GM21381 (cell line): ENCODE measurements at regions not wholly inside any gene's neighbourhood (a gene's known extent, or its start where the extent isn't known, plus 50 kb on each side); places are given as distances from the start of the nearest gene placed in this dataset.

ENCODE experiments used
- ATAC-seq: cut with Tn5 transposase; IDR thresholded peaks from one replicate; pipeline ENCODE4 v1.9.1; 2021; ENCODE audit warnings: mild to moderate bottlenecking, moderate library complexity; ENCODE audit not compliant: unreplicated experiment

DNA sequence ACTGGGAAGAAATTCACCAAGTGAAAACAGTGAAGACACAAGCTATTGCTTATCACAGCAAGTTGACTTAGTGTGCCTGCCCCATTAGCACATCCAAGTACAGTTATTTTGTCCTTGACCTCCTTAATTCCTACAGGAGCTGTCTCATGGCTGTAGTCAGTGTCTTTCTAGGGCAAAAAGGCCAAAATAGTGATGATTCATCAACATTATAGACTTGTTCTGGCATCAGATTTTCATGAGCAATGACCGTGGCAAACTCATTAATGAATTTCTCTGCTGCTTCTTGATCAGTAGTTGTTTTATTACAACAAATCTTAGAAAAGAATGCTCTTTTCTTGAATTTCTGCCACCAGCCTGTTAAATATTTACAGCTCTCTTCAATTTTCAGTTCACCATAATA lies 1169.3 kb upstream of the DDX18 start:
- ATAC-seq, result no peak

DNA sequence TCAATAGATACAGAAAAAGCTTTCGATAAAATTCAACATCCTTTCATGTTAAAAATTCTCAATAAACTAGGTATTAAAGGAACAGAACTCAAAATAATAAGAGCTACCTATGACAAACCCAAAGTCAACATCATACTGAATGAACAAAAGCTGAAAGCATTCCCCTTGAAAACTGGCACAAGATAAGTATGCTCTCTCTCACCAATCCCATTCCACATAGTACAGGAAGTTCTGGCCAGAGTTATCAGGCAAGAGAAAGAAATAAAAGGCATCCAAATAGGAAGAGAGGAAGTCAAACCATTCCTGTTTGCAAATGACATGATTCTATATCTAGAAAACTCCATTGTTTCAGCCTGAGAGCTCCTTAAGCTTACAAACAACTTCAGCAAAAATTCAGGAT lies 1145.8 kb upstream of the DDX18 start:
- no peak for ATAC-seq

DNA sequence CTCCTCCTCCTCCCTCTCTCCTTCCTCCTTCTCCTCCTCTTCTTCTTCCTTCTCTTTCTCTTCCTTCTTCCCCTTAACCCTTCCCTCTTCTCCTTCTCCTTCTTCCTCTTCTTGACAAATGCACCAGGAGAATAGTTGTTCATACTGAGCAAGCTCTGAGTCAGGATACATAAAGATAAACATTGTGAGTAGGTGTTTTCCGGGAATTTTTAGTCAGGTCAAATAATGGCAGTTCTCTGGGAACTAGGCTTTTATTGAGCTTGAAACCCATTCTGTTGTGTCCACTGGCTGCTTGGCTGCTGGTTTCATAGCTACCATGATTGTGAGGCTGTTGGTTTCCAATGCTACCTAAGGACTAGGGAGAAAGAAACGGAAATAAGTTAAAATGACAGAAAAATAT lies 1144.7 kb upstream of the DDX18 start:
- no peak for ATAC-seq

DNA sequence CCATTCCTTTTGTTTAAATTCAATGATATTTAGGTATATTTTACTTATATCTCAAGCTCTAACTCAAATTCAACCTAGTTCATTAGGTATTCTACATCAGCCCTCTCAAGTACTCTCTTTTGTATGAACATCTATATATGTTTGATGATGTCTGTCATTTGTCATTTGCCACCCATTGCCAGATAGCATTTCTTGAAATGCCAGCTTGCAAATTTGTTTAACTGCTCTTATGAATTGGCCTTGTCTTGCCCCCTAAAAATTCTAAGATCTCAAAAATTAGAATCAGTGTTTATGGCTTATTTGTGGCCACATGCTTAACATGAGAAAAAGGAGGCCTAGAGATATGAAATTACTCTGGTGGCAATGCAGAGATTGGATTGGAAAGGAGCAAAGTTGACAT lies 1140.3 kb upstream of the DDX18 start:
- ATAC-seq, result no peak

DNA sequence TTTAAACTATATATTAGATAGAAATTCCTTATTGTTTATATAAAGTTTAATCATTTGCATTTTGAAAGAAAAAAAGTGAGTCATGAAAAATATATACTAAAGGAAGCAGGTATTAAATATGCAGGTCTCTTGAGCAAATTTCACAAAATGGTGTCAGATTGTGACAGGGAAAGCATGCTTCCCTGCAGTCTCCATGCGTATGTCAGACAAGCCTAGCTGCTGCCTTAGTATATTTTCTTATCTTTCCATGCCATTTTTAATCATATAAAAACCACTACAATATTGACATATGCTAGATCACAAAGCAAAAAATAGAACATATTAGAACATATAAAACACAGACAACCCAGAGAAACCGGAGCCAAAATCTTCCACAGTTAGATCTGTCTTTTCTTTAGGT lies 1137.7 kb upstream of the DDX18 start:
- ATAC-seq, result no peak

DNA sequence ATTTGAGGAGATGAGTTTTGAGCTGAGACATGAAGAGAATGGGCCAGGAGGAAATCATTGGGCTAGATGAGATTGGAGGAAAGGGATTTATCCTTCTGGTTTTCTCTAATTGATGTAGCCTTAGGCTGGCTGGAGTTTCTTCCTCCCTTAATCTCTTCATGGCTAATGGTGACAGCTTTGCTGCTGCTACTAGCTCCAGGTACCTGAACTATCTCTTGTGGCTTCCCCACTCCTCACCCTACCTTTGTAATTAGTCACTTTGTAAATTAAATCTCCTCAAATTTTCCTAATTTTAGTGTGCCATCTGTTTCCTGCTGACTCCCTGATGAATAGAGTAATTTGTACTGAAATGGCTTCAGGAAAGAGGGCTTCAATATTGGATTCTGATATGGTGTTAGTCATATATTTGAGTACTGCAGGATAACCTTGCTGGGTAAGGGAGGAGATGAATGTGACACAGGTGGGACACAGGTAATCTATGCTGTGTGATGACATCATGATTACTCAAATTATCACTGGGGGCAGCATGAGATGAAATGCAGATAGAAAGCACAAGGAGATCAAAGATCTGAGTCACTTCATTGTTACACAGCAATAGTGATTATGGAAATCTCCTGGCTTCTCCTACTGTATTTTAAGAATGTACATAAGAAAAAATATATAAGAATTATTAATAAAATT lies 1134.1 kb upstream of the DDX18 start:
- no peak for ATAC-seq

DNA sequence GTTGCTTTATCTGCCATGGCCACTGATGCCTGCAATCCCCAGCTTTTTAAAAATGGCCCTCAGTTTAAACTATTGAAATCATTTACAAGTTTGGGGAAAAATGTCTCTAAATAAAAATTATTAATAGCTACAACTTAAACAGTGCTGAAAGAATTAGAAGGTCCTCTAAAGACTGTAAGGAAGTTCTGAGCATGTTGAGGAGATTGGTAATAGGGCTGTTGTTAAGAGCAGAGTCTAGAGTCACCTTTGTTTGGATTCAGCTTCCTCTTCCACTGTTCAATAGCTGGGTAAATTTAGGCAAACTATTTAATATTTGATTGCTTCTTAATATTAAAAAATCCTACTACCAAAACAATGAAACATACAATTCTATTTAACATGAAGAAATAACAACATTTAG lies 1127.1 kb upstream of the DDX18 start:
- no peak for ATAC-seq

DNA sequence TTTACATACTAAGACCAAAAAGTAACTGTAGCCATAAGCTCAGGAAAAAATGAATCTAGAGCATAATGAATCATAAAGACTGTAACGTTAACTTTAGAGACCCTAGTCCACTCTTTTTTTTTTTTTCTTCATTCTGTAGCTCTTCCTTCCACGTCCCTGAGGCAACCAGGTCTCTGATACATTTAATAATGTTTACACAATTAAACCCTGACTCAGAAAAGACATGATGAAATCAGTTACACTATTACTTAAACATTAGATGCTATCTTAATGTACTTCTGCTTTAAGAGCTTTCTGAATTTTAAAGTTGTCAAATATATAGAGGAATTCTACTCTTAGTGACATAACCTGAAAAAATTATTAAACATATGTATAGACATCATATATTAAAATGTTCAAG lies 1121.5 kb upstream of the DDX18 start:
- no peak for ATAC-seq

DNA sequence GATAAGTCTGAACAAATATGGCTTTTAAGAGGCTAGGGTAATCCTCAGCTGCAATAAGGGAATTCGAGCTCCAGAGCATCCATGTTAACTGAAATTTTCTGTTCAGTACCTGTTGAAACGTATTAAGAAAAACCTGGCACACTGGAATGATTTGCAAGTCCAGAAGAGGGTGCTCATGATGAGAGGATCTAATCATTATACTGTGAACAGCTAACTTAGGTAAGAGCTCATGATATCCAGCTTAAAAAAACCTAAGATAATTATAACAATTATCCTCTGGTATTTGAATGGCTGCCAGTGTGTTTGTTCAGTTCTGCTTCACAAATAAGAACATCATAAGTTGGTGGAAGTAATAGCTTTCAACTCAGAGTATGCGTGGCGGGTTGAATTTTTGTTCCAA lies 1118.3 kb upstream of the DDX18 start:
- ATAC-seq, result no peak

DNA sequence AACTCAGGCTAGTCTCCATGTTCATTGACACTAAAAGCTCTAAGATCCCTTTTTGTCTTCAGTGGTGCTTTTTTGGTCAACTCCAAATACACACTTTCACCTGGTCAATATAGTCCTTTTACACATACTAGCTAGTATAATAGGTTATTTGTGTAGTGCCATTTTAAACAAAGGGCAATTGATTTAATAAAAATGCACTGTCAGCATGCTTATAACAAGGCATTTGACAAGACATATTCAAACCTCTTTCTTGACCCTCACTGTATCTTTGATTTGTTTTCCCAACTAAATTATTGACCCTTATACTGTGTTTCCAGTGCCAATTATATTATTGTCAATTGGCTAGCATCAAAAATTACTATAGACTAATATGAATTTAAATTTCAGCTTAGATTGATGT lies 1117.6 kb upstream of the DDX18 start:
- ATAC-seq, result no peak

DNA sequence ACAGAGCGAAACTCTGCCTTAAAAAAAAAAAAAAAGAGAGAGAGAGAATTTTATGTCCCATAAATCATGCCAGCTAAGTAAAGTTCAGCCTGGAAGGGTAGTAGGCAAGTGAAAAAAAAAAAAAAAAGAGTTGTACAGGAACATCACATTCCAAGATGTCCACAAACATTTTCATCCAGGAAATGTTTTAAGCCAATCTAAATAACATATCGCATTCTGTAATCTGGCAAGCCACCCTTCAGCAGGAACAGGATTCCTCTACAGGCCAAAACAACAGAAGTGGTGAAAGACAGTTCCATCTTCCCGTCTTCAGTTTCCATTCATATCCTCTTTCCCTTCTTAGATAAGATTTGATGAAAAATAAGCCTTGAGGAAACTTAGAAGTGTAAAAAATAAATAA lies 1108.1 kb upstream of the DDX18 start:
- ATAC-seq, result no peak

DNA sequence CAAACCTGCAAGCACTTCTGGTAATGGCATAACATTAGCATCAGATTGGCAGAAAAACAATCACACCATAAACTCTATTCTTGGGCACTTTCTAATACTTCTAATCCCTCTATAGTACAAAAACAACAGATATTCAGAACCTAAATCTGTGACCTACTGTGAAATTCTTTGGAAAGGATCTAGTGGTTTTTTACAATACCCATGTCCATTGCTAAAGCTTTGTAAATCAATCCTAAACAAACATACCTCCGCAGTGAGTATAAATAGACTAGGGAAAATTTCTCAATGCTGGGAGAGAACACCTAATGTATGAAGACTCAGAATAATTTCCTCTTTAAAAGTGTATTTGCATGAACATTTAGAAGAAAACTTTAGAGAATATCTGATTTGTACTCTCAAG lies 1098.5 kb upstream of the DDX18 start:
- no peak for ATAC-seq

DNA sequence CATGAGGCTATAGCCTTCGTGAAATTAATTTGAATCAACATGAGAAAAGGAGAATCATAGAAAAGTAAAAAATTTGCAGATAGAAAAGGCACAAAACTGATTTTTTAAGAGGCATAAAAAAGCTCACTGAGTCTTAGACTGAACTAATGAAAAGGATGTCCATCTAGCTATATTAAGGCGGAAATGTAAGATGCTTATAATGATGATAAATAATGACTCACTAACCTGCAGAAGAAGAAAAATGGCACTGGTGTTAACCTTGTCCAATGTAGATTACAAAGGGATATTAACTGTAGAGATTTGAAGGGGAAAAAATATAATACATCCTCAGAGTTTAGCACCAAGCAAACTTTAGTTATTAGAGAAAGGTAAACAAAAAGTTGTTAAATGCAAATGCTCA lies 1098.0 kb upstream of the DDX18 start:
- no peak for ATAC-seq

DNA sequence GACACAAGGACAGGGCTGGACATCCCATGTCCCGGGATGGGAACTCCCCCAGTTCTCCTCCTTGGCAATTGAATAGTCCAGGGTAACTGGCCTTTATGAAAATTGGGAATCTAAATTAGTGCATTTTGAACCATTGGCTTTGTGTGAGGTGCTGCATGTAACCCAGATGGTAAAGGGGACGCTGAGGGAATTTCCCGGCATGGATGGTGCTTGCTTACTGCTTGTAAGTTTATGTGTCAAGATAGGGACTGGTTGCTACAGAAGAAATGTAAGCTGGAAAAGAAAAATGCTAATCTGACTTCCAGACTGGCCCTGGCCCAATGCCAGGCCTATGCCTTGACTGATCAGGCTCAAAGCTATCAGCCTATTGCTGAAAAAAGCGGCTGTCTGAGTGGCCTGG lies 1096.7 kb upstream of the DDX18 start:
- no peak for ATAC-seq

DNA sequence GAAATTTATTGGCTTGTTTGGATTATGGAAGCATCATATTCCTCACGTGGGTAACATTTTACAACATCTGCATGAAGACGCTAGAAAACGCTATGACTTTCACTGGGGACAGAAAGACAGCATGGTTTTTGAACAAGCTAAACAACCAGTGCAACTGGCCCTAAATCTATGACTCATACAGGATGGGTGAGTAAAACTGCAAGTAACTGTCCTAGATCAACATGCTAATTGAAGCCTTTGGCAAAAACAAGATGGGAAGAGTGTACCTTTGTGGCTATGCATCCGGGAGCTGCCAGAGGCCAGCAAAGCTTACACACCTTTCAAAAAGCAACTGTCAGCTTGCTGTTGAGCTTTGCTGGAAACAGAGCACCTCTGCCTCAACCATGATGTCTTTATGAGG lies 1096.0 kb upstream of the DDX18 start:
- no peak for ATAC-seq

DNA sequence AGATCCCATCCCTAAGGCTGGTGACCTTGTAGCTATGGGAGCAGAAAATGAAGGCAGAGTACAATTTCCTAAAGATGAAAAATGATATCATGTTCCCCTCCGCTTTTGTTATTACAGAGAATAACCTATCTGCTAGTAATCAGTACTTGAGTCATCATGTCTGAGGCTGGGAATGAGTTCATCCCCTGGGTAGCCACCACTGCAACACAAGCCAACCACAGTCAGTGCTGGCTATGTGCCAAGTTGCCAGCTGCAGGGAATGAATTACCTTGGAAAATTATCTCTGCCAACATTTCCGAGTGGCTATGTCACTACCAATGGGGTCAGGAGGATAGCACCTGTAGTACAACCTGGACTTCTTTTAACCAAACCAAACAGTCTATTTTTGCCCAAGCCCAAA lies 1094.7 kb upstream of the DDX18 start:
- no peak for ATAC-seq

DNA sequence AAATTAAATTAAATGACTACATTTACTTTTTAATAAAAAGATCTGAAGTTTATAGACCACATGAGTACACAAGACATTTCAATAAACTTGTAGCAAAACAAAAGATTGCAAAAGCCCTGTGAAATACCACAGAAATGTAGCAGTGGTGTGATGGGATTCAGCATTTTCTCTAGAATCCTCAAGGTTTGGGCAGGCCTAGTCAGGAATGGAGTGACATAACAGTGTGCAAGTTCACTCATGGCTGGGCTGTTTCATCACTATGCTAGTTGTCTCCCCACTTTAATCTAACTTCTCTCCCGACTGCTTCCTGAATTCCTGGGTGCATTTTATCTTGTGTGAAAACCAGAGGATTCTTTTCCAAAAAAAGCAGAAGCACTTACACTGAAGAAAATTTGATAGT lies 1089.9 kb upstream of the DDX18 start:
- no peak for ATAC-seq

DNA sequence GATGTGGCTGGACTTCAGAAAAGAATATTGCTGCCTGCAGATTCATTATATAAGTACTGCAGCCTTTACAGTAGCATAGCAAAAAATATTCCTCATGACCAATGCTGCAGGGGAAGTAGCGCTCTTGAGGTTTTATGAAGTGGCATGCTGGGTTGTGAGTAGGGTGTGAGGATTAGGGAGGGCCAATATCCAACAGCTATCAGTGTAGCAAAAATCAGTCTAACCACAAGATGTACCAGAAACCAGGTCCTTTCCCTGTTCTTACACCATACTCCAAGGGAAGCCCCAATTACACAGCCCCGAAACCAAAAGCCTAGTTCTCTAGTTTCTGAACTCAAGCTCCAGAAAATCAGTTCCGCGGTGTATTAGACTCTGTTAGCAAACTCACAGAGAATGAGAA lies 1082.2 kb upstream of the DDX18 start:
- no peak for ATAC-seq

DNA sequence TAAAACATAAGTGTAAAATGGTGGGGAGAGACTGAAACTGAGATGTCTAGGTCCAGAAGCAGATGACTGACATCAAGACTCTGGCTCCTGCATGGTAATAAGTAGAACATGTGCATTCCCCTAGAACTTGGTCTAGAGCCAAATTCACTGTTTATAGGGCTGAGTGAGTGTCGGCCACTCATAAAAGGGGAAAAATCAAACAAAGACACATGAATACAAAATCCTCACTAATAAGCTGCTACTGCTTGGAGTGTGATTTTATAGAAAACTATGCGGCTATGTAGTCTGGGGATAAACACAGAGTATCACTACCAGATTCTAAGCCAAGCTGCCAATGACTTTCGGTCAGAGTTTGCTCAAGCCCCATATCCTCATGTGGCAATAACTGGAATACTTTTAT lies 1080.8 kb upstream of the DDX18 start:
- no peak for ATAC-seq

DNA sequence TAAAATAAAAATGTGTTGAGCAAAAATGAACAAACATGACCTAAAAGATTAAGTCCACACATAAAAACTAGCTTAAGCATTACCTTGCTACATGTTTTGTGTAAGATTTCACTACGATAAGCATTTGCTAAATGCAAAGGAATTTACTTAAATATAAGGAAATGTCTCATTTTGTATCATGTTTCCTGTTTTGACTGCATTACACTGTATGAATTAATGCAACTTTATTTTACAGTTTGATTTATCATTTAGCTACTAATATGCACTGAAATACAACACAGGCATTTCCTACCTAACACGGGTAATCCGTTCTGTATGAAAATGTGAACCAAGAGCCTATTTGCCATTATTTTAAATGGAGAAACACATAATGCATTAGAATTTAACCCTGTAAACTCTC lies 1076.5 kb upstream of the DDX18 start:
- no peak for ATAC-seq

DNA sequence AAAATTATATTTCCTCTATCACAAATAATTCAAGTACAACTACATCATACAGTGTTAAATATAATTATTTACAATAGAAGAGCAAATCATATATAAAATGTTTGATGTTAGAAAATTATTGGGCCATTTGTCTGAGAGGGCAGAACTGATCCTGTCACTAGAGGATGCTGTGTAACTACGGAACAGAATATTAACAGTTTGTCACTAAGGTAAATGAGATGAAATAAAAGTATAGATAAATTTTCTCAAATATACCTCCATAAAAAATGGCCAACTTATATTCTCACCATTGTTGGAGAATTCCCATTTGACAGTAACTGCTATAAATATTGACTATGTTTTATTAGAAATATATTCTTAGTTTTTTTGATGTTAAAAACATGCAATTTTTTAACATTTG lies 1067.4 kb upstream of the DDX18 start:
- no peak for ATAC-seq

DNA sequence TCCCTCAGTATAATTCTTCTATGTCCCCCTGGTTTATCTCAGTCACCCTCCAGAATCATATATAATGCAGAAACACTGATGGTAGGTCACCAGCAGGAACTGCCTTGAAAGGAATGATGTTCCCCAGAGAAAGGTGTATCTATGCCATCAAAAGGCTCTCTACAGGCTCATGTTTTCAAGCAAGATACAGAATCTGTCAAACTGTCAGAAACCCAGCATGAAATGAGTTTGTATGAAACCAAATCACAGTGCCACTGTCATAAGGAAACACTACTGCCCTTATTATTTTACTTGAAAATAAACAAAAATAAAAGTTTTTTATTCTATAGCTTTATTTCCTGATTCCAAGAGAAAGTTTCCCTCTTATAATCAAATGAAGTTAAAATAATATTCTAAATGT lies 1064.5 kb upstream of the DDX18 start:
- no peak for ATAC-seq

DNA sequence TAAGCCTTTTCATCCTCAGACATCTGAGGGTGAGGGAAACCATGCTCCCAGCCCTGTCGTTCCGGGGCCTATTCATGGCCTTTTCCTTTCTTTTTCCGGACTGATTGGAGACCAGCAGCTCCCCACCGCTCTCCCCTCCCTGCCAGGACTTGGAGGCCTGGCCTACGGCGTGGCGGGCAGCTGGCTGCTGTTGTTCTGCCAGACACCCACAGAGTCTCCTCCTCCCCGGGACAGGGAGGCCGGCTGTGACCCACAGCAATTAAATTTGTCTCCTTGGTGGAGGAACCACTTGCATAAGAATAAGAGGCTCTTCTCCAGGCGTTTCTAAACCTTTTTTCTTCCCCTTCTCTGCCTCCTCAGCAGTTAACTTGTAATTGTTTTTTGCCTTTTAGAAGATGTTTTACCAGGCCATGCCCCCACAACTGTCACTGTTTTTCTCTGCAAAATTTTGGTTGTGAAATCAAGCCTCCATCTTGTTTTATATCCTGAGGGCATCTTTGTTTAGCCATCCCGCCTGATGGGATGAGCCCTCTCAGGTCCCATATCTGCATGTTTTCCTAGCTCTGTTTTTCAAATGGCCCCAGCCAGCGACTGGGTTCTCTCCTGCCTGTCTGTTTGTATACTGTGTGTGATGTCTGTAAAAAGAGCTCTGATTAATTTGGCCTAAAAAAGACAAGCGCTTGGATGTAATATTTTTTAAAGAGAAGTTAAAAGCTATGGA lies 1060.0 kb upstream of the DDX18 start:
- no peak for ATAC-seq
